Fibroblast of lung (primary cell): ENCODE measurements at regions not wholly inside any gene's neighbourhood (a gene's known extent, or its start where the extent isn't known, plus 50 kb on each side); places are given as distances from the start of the nearest gene placed in this dataset.

Experiments used
- DNase-seq, 2 donors: peaks; one replicate each; pipeline versions ENCODE4 v3.0.0 to v3.0.0-alpha.2; 2010; ENCODE audit warnings: low read depth in 2 of 2
- H2AFZ ChIP-seq: 2 replicates; pipeline ENCODE4 v1.5.1; 2012; ENCODE audit warnings: low read length, control low read depth, inconsistent platforms
- H3K27ac ChIP-seq: 2 replicates; pipeline ENCODE4 v1.5.1; 2011; ENCODE audit warnings: low read length, control low read depth; ENCODE audit not compliant: insufficient read depth
- H3K27me3 ChIP-seq: 2 replicates; pipeline ENCODE4 v1.5.1; 2011; ENCODE audit warnings: mild to moderate bottlenecking, low read length; ENCODE audit not compliant: control insufficient read depth, insufficient read depth
- H3K36me3 ChIP-seq: 2 replicates; pipeline ENCODE4 v1.5.1; 2011; ENCODE audit warnings: low read length; ENCODE audit not compliant: control insufficient read depth, insufficient read depth
- H3K4me1 ChIP-seq: 2 replicates; pipeline ENCODE4 v1.5.1; 2011; ENCODE audit warnings: low read length; ENCODE audit not compliant: control insufficient read depth, insufficient read depth; ENCODE audit errors: extremely low read depth
- H3K4me2 ChIP-seq: 2 replicates; pipeline ENCODE4 v1.5.1; 2011; ENCODE audit warnings: low read length, control low read depth; ENCODE audit not compliant: insufficient read depth; ENCODE audit errors: extremely low read depth
- H3K4me3 ChIP-seq, 4 experiments: fragments of 200-600 bp in 1 of 4; sonication (generic) in 1 of 4; replicated peaks in 1 of 4; 2 replicates each; pipeline ENCODE4 v1.5.1; 2011 to 2016; ENCODE audit warnings: low read length in 4 of 4, low read depth in 3 of 4, mild to moderate bottlenecking in 3 of 4, control low read depth in 2 of 4, inconsistent platforms in 1 of 4, mixed read lengths in 1 of 4; ENCODE audit not compliant: insufficient read depth in 1 of 4; ENCODE audit errors: control extremely low read depth in 1 of 4
- H3K79me2 ChIP-seq: 2 replicates; pipeline ENCODE4 v1.5.1; 2012; ENCODE audit warnings: mild to moderate bottlenecking, low read length, inconsistent platforms; ENCODE audit not compliant: control insufficient read depth, insufficient read depth
- H3K9ac ChIP-seq: 2 replicates; pipeline ENCODE4 v1.5.1; 2011; ENCODE audit warnings: mild to moderate bottlenecking, low read length, control low read depth; ENCODE audit not compliant: insufficient read depth
- H3K9me3 ChIP-seq: 2 replicates; pipeline ENCODE4 v1.5.1; 2012; ENCODE audit warnings: low read depth, low read length; ENCODE audit not compliant: control insufficient read depth, insufficient read depth
- H4K20me1 ChIP-seq: 2 replicates; pipeline ENCODE4 v1.5.1; 2011; ENCODE audit warnings: low read length; ENCODE audit not compliant: control insufficient read depth, insufficient read depth; ENCODE audit errors: extremely low read depth
- CTCF ChIP-seq, 2 donors: IDR thresholded peaks in 1 of 2; conservative IDR thresholded peaks in 1 of 2; 1 replicate in 1 of 2; 2 replicates in 1 of 2; pipeline ENCODE4 v1.5.1; 2011 to 2012; ENCODE audit warnings: low read length in 2 of 2, control low read depth in 1 of 2, inconsistent platforms in 1 of 2, low read depth in 1 of 2, mild to moderate bottlenecking in 1 of 2
- EZH2 ChIP-seq: IDR thresholded peaks from 2 replicates; pipeline ENCODE4 v1.5.1; 2012; ENCODE audit warnings: low read length, control low read depth, mild to moderate bottlenecking; ENCODE audit errors: missing control alignments

DNA sequence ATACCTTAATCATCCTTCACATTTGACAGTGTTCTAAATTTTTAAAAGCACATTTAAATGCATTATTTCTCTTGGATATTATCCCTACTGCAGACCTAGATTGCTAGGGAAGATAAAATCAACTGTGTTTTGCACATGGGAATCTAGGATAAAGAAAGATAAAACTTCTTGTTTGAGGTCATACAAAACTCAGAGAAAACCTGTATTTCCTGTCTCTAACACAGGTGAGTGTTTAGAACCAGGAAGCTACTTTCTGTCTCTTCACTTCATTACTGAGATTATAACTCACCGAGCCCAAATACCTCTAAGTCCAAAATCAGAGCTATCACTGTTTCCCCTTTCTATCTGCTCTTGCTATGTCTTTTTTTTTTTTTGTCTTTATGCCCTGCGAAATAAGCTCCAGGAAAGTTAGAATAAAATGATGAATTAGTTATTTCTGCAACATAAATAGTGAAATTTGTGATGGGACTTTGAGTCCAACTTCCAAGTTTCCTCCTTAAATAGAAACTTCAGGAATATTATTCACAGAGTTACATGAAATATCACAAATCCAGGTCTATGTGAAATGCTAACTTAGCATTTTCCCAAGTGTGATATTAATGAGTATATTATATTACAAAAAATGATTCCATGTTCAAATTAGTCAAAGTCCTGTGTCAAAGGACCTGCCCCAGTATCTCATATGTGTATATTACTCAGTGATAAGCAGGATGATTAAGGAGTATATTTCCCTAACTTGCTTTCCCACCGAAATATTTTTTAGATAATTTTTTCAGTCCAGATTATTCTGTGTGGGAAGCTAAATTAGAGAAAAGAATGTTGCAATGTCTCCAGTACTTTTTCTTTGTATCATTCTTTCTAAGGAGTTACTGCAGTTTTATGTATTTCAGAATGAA, 226.4 kb downstream of the PLA2G4A start:
- Histone ChIP-seq H4K20me1 (no peaks in the 10 kb centered on the region), H3K4me3 (no peak overlapping the region), H3K27ac (no peak overlapping the region), H3K4me2 (no peak overlapping the region), H3K9ac (no peak overlapping the region), H3K4me1 (no peaks in the 10 kb centered on the region), H3K79me2 (no peaks in the 10 kb centered on the region), H3K9me3 (no peaks in the 10 kb centered on the region), H3K36me3 (no peaks in the 10 kb centered on the region), H3K27me3 (no peaks in the 10 kb centered on the region), H2AFZ (no peak overlapping the region)
- DNase-seq, result no peak
- TF ChIP-seq EZH2 (no peak), CTCF (conservative IDR thresholded peaks at IDR 0.05 in 1 of 2, IDR thresholded peaks at IDR 0.05 in 1 of 2; ENCODE audit: low read depth in 1 of 2, low read length in 2 of 2) (no peak)

DNA sequence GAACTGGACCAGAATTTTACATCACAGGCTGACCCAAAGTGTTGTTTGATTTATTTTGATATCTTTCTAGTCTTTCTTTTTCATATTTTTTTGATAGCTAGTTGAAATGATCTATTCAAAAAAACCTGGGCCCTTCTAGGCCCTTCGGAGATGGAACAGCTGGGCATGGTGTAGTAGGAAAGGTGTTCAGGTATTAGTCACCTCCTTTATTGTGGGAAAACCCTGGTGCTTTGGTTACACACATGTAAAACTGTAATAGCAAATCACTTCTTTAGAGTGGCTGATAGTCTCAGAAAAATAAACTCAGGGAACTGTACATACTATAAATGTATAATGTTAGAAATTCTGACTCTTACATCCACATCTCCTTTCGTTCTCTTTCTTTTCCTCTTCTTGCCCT, 234.5 kb downstream of the PLA2G4A start:
- Histone ChIP-seq H3K79me2 (no peaks in the 10 kb centered on the region), H2AFZ (no peak overlapping the region), H3K4me3 (no peak overlapping the region), H3K9me3 (no peaks in the 10 kb centered on the region), H3K36me3 (no peaks in the 10 kb centered on the region), H4K20me1 (no peaks in the 10 kb centered on the region), H3K4me1 (no peaks in the 10 kb centered on the region), H3K9ac (no peak overlapping the region), H3K27ac (no peak overlapping the region), H3K27me3 (no peaks in the 10 kb centered on the region), H3K4me2 (no peak overlapping the region)
- TF ChIP-seq EZH2 (no peak), CTCF (conservative IDR thresholded peaks at IDR 0.05 in 1 of 2, IDR thresholded peaks at IDR 0.05 in 1 of 2; ENCODE audit: low read depth in 1 of 2, low read length in 2 of 2) (no peak)
- no peak for DNase-seq

DNA sequence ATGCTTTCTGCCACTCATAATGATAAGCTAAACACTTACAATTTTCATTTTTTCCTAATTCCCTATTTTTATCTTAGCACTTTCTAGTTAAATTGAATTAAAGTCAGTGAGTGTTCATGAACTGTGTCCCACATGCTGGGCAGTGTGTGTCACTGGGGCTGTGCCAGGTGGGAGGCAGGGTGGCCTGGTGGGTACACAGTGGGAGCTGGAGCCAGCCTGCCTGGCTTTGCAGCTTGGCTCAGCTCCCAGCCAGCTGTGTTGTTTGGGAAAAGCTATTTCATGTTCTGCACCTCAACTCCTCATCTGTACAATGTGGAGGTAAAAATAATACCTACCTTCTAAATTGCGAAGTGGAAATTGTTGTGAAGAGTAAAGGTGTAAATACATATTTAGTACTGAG, 238.4 kb downstream of the PLA2G4A start:
- no peak overlapping the region for H3K4me3 ChIP-seq
- no peaks in the 10 kb centered on the region for H3K79me2 ChIP-seq
- no peaks in the 10 kb centered on the region for H3K9me3 ChIP-seq
- H3K4me2 ChIP-seq, result no peak overlapping the region
- DNase-seq, result no peak
- no peak overlapping the region for H3K9ac ChIP-seq
- no peaks in the 10 kb centered on the region for H3K36me3 ChIP-seq
- H3K27ac ChIP-seq, result no peak overlapping the region
- H2AFZ ChIP-seq, result no peak overlapping the region
- TF ChIP-seq EZH2 (no peak), CTCF (conservative IDR thresholded peaks at IDR 0.05 in 1 of 2, IDR thresholded peaks at IDR 0.05 in 1 of 2; ENCODE audit: low read depth in 1 of 2, low read length in 2 of 2) (no peak)
- H4K20me1 ChIP-seq, result no peaks in the 10 kb centered on the region
- no peaks in the 10 kb centered on the region for H3K4me1 ChIP-seq
- H3K27me3 ChIP-seq, result no peaks in the 10 kb centered on the region
